ENCODE measurements at regions not wholly inside any gene's neighbourhood (a gene's known extent, or its start where the extent isn't known, plus 50 kb on each side); places are given as distances from the start of the nearest gene placed in this dataset.

- H3K4me3 ChIP-seq, result no peak overlapping the region
- in situ Hi-C loops (cut with MboI; ENCODE audit: low pct_ligation_motif_present in 1 of 4, low pct_unique_long_range_greater_than_20kb in 1 of 4, low sequenced_read_pairs in 3 of 4), result no loop called here
- DNase-seq, result no peak
- H3K4me1 ChIP-seq, result no peaks in the 10 kb centered on the region
- TF ChIP-seq CTCF (IDR thresholded peaks at IDR 0.05) (no peak), POLR2AphosphoS5 (IDR thresholded peaks at IDR 0.05) (no peak), POLR2A (IDR thresholded peaks at IDR 0.05) (no peak), EP300 (IDR thresholded peaks at IDR 0.05; ENCODE audit: low read depth) (no peak)
- intact Hi-C loops (cut with DNase I; ENCODE audit: low total_unique reads), result no loop called here
- H3K27ac ChIP-seq, result no peak overlapping the region
- no peaks in the 10 kb centered on the region for H3K27me3 ChIP-seq
- H3K9me3 ChIP-seq, result no peaks in the 10 kb centered on the region
- no peaks in the 10 kb centered on the region for H3K36me3 ChIP-seq
- WGBS, 2 donors (ENCODE audit: low coverage in 1 of 2), result 85 to 87% methylated on average over 3 of the region's 3 CpGs
These were observed 144.9 kb upstream of the SESN3 start for GRCh38 chr11:95375886-95376285.

- Histone ChIP-seq H3K9me3 (no peaks in the 10 kb centered on the region), H3K27ac (no peak overlapping the region), H3K4me3 (no peak overlapping the region), H3K4me1 (no peaks in the 10 kb centered on the region), H3K27me3 (no peaks in the 10 kb centered on the region), H3K36me3 (no peaks in the 10 kb centered on the region)
- TF ChIP-seq POLR2AphosphoS5 (IDR thresholded peaks at IDR 0.05), result no peak
- no peak for TF ChIP-seq CTCF (IDR thresholded peaks at IDR 0.05)
- no peak for TF ChIP-seq EP300 (IDR thresholded peaks at IDR 0.05; ENCODE audit: low read depth)
- no peak for TF ChIP-seq POLR2A (IDR thresholded peaks at IDR 0.05)
- intact Hi-C loops (cut with DNase I; ENCODE audit: low total_unique reads), result no loop called here
- no peak for DNase-seq
- 78 to 87% methylated on average over 1 of the region's 1 CpG for WGBS, 2 donors (ENCODE audit: low coverage in 1 of 2)
- in situ Hi-C loops (cut with MboI; ENCODE audit: low pct_ligation_motif_present in 1 of 4, low pct_unique_long_range_greater_than_20kb in 1 of 4, low sequenced_read_pairs in 3 of 4), result no loop called here
These were observed 144.4 kb upstream of the SESN3 start for GRCh38 chr11:95375451-95375850.

GRCh38 chr11:95374105-95374504, 143.1 kb upstream of the SESN3 start:
- intact Hi-C loops (cut with DNase I; ENCODE audit: low total_unique reads) (no loop called here), in situ Hi-C loops (cut with MboI; ENCODE audit: low pct_ligation_motif_present in 1 of 4, low pct_unique_long_range_greater_than_20kb in 1 of 4, low sequenced_read_pairs in 3 of 4) (no loop called here)
- 75 to 79% methylated on average over 4 of the region's 4 CpGs for WGBS, 2 donors (ENCODE audit: low coverage in 1 of 2)
- TF ChIP-seq EP300 (IDR thresholded peaks at IDR 0.05; ENCODE audit: low read depth), result no peak
- no peak for TF ChIP-seq CTCF (IDR thresholded peaks at IDR 0.05)
- TF ChIP-seq POLR2AphosphoS5 (IDR thresholded peaks at IDR 0.05), result no peak
- TF ChIP-seq POLR2A (IDR thresholded peaks at IDR 0.05), result no peak
- Histone ChIP-seq H3K4me1 (no peaks in the 10 kb centered on the region), H3K4me3 (no peak overlapping the region), H3K36me3 (no peaks in the 10 kb centered on the region), H3K27ac (no peak overlapping the region), H3K9me3 (no peaks in the 10 kb centered on the region), H3K27me3 (no peaks in the 10 kb centered on the region)
- DNase-seq, result no peak

- Histone ChIP-seq H3K9me3 (no peaks in the 10 kb centered on the region), H3K36me3 (no peaks in the 10 kb centered on the region), H3K4me3 (no peak overlapping the region), H3K27me3 (no peaks in the 10 kb centered on the region), H3K4me1 (no peaks in the 10 kb centered on the region), H3K27ac (no peak overlapping the region)
- no peak for DNase-seq
- in situ Hi-C loops (cut with MboI; ENCODE audit: low pct_ligation_motif_present in 1 of 4, low pct_unique_long_range_greater_than_20kb in 1 of 4, low sequenced_read_pairs in 3 of 4), result no loop called here
- TF ChIP-seq CTCF (IDR thresholded peaks at IDR 0.05) (no peak), EP300 (IDR thresholded peaks at IDR 0.05; ENCODE audit: low read depth) (no peak), POLR2AphosphoS5 (IDR thresholded peaks at IDR 0.05) (no peak), POLR2A (IDR thresholded peaks at IDR 0.05) (no peak)
- intact Hi-C loops (cut with DNase I; ENCODE audit: low total_unique reads), result no loop called here
- 91 to 100% methylated on average over 1 of the region's 1 CpG for WGBS, 2 donors (ENCODE audit: low coverage in 1 of 2)
These were observed 142.2 kb upstream of the SESN3 start for GRCh38 chr11:95373241-95373640.

Data from transverse colon (tissue), 4 donors.